DND-41 (cell line): ENCODE measurements at regions not wholly inside any gene's neighbourhood (a gene's known extent, or its start where the extent isn't known, plus 50 kb on each side); places are given as distances from the start of the nearest gene placed in this dataset.

Source experiments
- EZH2 ChIP-seq: IDR thresholded peaks from 3 replicates; pipeline ENCODE4 v1.6.1; 2012; ENCODE audit warnings: borderline replicate concordance, low read depth, mild to moderate bottlenecking, moderate library complexity, low read length, inconsistent platforms; ENCODE audit not compliant: severe bottlenecking
- TF ChIP-seq, protein P1 (sequence below): IDR thresholded peaks from 2 replicates; pipeline ENCODE4 v1.5.1; 2012; ENCODE audit warnings: borderline replicate concordance, low read length, moderate library complexity, mild to moderate bottlenecking; ENCODE audit not compliant: poor library complexity, severe bottlenecking; ENCODE audit errors: extremely low read depth

GRCh38 chr9:22863106-22863505 lies 416.5 kb downstream of the DMRTA1 start:
- TF ChIP-seq EZH2, result no peak
- TF ChIP-seq, protein P1, sequence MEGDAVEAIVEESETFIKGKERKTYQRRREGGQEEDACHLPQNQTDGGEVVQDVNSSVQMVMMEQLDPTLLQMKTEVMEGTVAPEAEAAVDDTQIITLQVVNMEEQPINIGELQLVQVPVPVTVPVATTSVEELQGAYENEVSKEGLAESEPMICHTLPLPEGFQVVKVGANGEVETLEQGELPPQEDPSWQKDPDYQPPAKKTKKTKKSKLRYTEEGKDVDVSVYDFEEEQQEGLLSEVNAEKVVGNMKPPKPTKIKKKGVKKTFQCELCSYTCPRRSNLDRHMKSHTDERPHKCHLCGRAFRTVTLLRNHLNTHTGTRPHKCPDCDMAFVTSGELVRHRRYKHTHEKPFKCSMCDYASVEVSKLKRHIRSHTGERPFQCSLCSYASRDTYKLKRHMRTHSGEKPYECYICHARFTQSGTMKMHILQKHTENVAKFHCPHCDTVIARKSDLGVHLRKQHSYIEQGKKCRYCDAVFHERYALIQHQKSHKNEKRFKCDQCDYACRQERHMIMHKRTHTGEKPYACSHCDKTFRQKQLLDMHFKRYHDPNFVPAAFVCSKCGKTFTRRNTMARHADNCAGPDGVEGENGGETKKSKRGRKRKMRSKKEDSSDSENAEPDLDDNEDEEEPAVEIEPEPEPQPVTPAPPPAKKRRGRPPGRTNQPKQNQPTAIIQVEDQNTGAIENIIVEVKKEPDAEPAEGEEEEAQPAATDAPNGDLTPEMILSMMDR, result no peak
